GM18502 (cell line): ENCODE measurements at regions not wholly inside any gene's neighbourhood (a gene's known extent, or its start where the extent isn't known, plus 50 kb on each side); places are given as distances from the start of the nearest gene placed in this dataset.
"Not testable (repeated sequence)": the region's sequence is repeated elsewhere in the genome, so short reads cannot be mapped to it uniquely, and the experiment has no call there.

Experiments
- ATAC-seq: cut with Tn5 transposase; IDR thresholded peaks from one replicate; pipeline ENCODE4 v1.9.1; 2021; ENCODE audit warnings: mild to moderate bottlenecking; ENCODE audit not compliant: unreplicated experiment, poor library complexity

DNA sequence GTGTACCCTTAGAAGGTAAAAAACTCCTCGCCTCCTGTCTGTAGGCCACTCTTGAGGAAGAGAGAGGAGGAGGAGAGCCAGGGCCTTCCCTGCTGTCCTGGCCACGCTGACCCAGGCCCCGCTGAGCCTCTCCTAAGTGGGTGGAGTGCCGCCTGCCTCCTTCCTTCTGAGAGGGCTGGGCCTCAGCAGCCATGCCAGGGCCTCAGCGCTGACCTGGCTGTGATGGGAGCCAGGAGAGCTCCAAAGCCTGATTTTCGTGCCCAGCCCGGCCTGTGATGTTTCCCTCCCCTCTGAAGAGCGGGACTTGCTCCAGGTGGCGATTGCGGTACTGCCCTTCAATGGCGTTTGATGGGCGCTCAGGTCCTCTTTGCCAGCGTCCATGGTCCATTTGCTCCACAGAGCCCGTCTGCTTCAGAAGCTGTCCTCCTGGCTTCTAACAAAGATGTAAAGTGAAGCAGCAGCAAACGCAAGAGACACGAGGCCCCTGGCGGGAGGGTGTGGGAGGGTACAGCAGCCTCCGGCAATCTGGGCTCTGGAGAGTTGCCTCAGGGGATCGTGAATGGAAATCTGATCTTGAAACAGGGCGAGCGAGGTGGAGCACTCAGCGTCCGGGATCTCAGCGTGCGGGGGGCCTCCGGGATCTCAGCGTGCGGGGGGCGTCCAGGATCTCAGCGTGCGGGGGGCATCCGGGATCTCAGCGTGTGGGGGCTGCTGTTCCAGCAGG lies 93.5 kb downstream of the NPIPB11 start:
- no peak for ATAC-seq

DNA sequence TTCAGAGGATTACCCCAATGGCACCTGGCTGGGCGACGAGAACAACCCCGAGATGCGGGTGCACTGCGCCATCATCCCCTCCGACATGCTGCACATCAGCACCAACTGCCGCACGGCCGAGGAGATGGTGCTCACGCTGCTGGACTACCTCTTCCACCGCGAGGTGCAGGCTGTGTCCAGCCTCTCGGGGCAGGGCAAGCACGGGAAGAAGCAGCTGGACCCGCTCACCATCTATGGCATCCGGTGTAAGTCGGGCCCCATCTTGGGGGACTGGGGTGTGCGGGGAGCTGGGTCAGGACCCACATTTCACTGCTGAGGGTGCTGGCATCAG lies 94.2 kb downstream of the NPIPB11 start:
- ATAC-seq = not testable (repeated sequence)

DNA sequence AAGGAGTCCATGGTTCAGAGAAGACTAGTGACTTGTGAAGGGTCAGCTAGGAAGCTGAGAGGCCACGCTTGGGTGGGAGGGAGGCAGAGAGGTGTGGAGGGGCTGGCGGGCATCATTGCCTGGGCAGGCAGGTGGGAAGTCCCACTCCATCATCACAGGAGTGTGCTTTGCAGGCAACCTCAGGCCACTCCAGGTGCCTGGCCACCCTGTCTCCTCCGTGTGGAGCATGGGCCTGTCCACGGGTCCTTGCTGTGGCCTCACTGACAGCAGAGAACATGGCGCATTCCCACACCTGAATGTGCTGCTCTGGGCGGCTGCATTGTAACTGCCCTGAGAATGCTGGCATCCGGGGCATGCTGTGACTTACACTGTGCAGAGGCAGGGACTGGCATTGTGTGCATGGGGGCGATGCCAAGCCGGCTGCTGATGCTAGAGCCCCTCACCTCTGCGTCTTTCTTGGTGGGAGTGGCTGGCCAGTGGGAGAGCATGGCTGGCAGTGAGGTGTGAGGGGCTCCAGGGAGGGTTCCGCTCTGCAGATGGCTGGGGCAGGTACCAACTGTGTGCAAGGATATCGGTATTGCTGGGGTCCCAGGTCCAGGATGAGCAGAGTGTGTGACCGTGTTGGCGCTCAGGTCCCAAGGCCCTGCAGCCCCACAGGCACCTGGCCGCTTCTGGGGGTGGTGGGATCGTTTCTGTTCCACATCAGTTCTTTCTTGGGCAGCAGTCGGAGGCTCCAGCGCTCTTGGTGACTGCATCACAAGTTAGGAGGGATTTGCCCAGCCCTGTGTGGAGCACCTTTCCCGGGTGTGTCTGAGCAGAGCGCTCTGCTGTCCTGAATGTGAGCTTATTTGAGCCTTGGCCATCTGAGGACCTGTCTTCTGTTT lies 94.8 kb downstream of the NPIPB11 start:
- no peak for ATAC-seq

DNA sequence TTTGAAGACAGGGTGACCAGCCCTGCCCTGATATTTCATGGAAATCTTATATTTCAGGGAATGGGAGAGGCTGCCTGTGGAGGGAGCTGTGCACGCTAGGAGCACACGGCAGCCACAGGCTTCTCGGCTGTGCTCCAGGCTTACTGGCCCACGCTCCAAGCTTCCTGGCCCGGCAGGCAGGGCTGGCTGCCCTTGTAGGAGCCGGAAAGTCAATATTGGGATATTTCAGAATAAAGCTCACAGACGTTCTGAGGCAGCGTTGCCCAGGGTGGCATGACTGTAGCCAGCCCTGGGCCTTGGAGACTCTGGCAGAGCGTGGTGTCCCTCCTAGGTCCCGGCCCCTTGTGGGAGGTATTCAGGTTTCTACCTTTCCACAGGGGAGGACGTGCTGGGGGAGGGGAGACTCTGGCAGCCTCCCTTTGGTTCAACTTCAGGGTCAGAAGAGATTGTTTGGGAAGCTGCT lies 95.6 kb downstream of the NPIPB11 start:
- no peak for ATAC-seq

DNA sequence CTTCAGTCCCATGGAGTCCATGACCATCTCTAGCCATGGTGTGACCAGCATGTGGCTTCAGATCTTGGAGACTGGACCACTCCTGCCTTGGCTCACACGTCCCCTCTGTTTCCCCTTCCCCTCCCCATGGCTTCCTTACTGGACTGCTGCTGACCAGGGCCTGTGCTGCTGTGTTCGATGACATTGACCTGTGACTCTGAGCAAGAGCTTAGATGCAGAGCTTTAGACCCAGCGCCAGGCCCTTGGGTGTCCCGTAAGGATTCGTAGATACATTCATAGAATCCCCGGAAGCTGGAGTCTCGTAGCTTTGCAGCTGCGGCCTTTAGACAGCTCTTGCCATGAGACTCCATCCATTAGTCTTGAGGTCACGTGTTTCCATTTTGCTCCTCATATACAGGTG lies 96.3 kb downstream of the NPIPB11 start:
- not testable (repeated sequence) for ATAC-seq

GRCh38 chr16:29309601-29310000 lies 96.9 kb downstream of the NPIPB11 start:
- not testable (repeated sequence) for ATAC-seq

GRCh38 chr16:29308644-29309546 lies 97.6 kb downstream of the NPIPB11 start:
- no peak for ATAC-seq

DNA sequence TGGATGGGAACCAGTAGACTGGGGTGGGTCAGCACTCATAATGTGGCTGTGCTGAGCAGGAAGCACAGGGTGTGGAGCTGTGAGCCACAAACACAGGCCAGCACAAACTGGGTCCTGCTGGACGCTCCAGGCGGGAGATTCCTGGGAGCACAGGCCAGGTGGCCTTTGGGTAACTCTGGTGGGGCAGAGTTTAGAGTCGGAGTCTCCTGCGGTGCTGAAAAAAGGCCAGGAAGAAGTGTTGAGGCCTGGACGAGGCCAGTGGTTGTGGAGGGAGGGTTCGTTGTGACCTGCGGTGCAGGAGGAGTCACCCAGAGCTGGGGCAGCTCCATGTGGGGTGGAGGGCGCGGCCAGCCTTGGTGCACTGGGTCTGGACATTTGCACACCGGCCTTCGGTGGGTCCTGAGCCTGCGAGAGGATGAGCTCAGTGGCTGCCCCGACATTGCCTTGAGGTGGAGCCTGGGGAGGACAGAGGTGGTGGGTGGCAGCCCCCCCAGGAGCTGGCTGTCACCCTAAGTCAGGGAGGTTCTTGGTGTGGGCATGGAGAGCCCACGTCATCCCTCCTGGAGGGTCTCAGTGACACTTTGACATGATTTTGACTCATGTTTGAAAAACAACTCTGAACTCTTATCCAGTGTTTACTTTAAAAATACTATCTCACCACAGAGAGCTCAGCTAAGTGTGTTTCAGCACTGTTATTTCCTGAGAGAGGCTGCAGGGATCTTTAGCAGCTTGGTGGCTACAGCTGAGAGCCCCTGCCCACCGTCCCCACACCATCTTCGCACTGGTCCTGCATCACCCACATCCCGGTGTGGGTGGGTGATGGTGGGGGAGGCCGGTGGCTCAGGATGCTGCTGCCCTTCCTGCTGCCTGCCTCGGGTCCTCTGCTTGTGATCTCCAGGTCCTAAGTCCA lies 98.7 kb downstream of the NPIPB11 start:
- no peak for ATAC-seq

DNA sequence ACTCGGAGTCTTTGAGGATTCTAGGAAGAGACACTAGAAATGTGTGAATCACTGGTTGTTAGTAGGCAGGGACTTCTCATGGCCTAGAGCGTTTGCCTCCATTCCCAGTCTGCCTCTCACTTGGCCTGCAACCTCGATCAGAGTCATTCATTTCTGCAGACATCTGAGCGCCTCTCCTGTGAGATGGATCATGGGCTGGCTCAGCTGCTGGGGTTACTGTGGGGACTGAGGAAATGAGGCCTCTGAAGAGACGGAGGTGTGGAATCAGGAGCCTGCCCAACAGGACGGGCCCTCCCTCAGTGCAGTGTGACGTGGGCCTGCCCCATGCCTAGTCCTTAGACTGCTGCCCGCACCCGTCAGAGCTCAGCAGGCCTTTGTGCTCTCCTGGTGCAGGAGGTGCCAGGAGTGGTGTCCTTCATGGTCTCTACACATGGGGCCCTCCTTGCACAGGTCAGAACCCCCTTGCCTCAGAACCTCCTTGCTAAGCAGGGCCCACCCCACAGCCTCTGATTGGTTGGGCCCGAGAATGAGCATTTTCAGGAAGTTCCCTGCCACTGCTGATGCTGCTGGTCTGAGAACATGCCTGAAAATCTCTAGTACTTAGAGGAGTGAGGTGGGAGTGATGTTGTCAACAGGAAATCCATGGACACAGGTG lies 99.4 kb downstream of the NPIPB11 start:
- ATAC-seq = no peak

GRCh38 chr16:29306201-29306600 lies 100.3 kb downstream of the NPIPB11 start:
- no peak for ATAC-seq

- not testable (repeated sequence) for ATAC-seq
These were observed 101.5 kb downstream of the NPIPB11 start for GRCh38 chr16:29305018-29305417.

DNA sequence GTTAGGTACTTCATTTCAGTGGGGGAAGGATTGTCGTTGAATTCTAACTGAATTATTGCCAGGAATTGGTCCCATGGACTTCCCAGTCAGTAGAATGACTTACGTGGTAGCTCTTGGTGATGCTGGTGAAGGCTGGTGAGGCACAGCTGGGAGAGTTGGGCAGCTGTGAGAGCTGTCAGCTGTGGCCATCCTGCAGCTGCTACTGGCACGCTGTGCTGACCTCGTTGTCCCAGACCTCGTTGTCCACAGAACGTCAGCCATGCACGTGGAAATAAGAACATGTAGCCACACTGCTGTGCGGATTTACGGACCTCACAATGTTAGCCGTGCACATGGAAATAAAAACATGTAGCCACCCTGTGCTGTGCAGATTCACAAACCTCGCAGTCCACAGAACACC lies 102.3 kb downstream of the NPIPB11 start:
- ATAC-seq = no peak

DNA sequence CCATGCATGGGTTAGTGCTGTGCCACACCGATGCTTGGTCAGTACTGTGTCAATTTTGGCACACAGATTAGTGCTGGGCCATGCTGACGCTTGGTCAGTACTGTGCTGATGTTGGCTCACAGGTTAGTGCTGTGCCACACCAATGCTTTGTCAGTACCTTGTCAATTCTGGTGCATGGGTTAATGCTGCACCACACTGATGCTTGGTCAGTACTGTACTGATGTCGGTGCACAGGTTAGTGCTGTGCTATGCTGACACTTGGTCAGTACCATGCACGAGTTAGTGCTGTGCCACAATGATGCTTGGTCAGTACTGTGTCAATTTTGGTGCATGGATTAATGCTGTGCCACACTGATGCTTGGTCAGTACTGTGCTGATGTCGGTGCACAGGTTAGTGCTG lies 103.0 kb downstream of the NPIPB11 start:
- no peak for ATAC-seq

GRCh38 chr16:29302976-29303375 lies 103.5 kb downstream of the NPIPB11 start:
- ATAC-seq = no peak

DNA sequence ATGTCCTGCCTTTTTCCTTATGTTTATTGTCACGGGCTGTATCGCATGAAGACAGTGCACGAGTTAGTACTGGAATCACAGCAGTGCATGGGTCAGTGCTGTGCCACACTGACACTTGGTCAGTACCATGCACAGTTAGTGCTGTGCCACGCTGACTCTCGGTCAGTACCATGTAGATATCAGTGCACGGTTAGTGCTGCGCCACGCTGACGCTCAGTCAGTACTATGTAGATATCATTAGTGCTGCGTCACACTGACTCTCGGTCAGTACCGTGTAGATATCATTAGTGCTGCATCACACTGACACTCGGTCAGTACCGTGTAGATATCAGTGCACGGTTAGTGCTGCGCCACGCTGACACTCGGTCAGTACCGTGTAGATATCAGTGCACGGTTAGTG lies 104.1 kb downstream of the NPIPB11 start:
- not testable (repeated sequence) for ATAC-seq

GRCh38 chr16:29301662-29302285 lies 104.7 kb downstream of the NPIPB11 start:
- not testable (repeated sequence) for ATAC-seq

DNA sequence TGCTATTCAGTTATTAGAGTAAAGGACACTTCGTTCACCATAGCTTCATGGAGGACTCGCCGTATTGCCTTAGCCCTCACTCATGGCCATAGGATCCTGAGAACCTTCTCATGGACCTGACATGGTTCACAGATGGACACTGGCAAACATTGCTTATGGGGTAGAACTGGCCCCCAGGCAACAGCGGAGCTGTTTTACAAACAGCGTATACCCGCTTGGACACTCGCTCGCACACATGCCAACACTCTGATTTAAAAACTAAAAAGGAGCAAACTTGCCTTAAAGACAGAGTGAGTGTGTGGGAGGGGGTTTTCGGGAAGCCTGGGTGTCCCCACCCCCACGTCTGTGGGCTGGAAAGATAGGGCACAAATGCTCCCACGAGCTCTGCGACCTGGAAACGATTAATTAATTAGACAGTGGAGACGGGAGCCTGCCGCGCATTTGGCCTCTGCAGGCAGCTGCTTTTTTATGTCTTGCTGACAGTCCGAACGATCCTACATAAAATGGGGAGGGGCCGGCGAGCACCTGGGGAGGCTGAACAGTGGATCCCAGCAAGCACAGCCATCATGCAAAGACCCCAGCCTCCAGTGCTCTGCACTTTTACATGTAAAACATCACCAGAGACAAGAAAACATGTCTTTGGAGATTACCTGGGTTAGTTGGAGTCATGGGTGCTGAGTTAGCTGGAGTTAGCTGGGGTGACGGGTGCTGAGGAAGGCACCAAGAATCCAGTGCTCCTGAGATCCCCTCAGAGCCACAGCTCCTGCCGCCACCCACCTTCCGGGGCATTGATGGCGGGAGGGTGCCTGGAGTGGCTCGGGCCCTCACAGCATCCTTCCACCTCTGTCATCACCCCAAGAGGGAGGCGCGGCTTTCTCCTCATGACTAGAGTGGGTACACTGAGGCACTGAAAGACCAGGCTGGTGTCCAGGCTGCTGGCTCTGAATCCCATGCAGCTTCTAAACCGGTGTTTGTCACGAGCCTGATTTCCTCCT lies 105.7 kb downstream of the NPIPB11 start:
- ATAC-seq = not testable (repeated sequence)
